ENCODE measurements at regions not wholly inside any gene's neighbourhood (a gene's known extent, or its start where the extent isn't known, plus 50 kb on each side); places are given as distances from the start of the nearest gene placed in this dataset.
"Not testable (repeated sequence)": the region's sequence is repeated elsewhere in the genome, so short reads cannot be mapped to it uniquely, and the experiment has no call there.

DNA sequence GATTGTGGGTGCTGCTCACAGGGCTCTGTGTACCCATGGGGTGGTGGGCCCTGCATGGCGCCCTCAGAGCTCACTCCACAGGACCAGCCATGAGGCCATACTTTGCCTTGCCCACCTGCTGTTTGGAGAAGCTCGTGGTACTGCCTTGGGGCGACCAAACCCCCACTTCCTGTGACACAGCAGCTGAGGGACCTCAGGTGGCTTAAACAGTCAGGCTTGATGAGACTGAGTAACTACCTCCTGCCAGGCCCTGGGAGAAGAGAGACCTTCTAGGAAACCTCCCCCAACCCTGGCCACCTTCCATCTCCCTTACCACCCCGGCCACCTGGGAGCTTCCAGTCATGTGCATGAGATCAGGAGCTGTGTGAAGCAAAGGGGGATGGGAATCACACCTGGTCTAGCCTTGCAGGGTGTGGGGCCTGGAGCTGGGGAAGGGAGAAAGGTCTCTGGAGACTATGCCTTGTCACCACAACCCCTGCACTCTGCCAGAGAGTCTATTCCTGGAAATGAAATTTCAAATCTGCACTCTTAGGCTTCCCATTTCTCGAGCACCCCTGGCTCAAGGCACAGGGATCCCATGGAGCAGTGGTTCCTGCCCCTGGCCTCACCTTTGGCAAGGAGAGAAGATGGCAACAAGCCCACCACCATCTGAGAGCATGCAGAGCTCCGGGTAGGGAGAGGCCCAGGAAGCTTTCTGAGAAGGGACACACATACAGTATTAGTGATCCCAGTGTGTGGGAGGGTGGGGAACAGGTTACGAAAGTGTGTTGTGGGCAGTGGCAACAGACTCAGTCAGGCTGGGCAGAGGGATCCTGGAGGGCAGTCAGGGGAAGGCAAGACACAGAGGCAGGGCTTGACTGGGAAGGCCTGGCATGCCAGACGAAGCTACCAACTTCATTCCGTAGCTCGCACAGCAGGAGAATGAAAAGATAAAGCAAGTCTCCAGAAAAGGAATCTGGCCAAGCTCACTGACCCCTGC is 125.0 kb downstream of the URI1 start:
- no peak for DNase-seq (ENCODE audit: low read depth)

DNA sequence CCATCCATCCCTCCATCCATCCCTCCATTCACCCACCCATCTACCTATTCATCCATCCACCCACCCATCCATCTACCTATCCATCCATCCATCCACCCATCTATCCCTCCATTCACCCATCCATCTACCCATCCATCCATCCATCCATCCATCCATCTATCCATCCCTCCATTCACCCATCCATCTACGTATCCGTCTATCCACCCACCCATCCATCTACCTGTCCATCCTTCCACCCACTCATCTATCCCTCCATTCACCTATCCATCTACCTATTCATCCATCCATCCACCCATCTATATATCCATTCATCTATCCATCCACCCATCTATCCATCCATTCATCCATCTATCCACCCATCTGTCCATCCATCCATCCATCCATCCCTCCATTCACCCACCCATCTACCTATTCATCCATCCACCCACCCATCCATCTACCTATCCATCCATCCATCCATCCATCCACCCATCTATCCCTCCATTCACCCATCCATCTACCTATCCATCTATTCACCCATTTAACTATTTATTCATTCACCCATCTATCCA is 126.0 kb downstream of the URI1 start:
- not testable (repeated sequence) for DNase-seq (ENCODE audit: low read depth)

DNA sequence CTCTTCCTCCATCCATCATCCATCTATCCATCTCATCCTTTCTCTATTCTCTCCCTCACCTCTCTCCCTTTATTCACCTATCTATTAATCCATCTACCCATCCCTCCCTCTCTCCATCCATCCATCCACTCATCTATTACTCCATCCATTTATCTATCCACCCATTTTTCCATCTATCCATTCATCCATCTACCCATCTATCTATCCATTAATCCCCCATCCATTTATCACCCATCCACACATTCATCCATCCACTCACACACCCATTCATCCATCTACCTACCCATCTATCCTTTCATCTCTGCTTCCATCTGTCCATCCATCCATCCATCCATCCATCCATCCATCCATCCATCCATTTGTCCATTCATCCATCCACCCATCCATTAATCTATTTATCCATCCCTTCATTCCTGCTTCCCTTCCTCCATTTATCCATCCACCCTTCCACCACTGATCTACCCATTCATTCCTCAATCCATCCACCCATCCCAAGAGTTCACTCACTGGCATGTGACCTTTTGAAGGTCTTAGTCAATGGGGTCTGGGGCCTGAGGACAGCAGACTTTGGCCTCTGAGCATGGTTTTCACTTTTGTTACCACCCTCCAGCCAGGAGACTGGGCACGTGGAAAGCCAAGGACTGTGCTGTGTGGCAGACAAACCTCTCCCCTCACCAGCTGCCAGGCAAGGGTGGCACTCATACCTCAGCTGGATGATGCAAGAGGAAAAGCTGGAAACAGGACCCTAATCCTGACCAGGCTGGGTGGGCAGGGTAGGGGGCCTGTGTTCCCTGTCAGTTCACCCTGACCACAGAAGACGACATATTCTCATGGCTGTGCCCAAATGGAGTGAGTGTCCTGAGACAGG is 126.7 kb downstream of the URI1 start:
- no peak for DNase-seq (ENCODE audit: low read depth)

DNA sequence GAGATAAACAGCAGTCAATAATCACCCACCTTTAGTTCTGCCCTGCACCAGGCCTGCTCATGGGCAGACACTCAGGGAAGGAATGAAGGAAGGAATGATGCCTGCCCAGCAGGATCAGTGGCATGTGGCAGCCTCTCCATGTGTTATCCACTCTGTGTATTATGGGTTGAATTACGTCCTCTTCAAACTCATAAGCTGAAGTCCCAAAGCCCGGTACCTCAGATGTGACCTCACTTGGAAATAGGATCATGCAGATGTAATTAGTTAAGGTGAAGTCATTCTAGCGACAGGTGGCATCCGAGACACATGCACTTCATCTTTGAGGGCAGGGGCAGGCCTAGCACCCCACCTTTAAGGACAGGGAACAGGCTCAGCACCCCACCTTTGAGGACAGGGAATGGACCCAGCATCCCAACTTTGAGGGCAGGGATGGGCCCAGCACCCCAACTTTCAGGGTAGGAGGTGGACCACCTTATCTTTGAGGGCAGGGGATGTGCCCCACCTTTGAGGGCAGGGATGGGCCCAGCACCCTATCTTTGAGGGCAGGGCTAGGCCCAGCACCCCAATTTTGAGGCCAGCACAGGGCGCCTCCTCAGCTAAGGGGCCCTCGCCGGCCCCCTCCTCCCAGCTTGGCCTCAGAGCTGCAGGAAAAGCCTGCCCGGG is 127.6 kb downstream of the URI1 start:
- DNase-seq (ENCODE audit: low read depth) = no peak

DNA sequence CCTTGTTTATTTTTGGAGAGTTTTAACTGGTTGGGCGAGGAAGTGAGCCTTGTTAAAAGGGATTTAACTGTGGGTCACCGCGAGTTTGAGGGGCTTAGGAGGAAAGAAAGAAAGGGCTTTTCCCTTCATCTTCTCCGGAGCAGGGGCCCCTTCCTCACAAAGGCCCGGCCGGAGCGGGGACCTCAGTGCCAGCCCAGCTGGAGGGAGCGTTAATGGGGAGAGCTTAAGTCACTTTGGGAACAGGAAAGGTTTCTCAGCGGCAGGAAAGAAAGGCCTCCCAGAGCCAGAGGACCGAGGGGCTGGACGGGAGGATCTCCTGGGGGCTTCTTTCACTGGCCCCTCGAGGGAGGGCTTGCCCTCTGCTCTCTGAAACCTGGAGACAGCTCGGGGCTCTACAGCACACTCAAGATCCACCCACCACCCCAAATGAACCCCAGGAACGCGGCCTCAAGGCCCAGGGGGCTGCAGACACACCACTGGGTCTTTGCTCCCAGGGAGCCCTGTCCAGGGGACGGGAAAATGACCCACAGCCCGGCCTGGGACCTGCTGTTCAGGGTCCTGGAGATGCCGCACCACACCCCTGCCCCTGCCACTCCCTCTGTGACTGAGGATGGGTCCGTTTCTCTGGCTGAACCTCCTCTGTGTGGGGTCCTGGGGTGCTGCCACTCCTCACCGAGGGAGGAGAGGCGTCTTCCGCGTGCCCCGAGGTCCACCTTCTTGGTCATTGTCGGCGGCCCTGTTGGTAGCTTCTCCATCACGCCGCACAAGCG is 128.3 kb downstream of the URI1 start:
- DNase-seq (ENCODE audit: low read depth) = no peak

DNA sequence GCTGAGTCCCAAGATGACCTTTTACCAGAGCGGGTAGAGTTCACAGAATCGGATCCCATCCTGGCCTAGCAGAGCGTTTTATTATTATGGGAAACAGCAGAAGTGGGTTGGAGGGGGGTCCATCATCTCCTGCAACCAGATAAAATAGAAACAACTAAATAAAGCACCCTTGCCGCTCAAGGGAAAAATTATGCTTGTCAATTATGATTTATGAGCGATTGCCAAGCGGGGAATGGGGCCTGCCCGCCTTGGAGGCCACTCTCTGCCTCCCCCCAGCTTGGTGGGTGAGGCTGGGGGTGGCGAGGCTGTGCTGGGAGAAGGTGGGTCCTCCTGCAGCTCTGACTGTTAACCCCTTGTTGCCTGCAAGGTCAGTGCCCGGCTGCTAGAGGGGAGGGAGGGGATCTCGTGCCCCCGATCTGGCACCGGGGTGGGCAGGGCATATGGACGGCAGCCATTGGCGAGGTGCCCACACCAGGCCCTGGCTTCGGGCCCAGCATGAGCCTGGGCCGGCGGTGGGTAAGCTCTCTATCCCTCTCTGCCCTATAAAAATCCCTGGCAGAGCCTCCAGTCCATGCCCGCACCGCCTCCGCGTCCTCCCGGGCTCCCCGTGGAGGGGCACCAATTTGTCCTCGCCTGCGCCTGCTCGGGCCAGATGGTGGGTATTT is 129.1 kb downstream of the URI1 start:
- no peak for DNase-seq (ENCODE audit: low read depth)

DNA sequence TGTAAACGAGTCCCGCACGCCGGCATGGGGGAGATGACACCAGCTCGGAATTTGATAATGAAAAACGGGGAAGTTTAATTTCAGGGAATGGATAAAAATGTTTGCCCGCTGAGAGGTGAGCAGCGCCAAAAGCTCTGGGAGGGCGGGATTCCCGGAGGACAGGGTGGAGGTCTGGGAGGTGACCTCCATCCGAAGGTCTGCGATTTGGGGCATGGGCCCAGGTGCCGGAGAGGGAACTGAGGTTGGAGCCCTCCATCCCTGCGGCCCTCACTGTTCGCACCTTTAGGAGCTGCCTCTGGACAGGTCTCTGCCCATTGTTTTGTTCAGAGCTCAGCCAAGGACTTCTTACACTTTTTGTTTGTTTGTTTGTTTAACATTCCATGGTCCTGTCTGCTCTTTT is 129.8 kb downstream of the URI1 start:
- DNase-seq (ENCODE audit: low read depth) = no peak

DNA sequence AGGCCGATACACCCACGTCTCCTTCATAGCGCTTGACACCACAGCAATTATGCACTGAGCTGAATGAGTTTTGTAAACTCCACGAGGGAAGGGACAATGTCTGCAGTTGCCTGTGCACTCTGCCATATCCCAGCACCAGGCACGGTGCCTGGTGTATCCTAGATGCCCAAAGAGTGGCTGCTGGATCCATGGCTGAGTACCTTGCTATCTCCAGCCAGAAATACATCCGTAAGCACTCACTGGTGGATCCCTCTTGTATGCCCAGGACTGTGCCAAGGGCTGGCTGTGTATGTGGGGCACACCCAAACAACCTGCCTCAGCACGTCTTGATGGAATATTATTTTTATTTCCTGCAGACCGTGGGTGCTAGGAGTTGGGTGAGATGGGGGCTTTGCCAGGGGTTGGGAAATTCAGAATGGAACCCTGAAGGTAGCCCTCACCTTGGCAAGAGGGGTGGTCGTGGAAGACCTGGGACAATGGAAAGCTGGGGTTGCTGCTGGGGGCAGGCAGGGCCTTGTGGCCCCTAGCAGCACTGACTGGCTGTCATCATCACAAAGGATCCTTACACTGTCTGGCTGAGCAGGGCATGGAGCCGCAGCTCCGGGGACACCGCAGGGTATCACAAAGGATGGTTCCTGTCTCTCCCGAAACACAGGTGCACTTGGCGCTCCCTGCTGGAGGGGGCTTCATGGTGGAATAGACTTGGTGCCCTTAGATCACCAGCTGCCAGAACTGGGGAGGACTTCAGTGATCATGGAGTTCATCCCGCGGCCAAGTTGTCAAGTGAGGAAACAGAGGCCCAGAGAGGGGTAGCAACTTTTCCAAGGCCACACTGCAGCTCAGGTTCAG is 131.3 kb downstream of the URI1 start:
- DNase-seq (ENCODE audit: low read depth) = no peak

DNA sequence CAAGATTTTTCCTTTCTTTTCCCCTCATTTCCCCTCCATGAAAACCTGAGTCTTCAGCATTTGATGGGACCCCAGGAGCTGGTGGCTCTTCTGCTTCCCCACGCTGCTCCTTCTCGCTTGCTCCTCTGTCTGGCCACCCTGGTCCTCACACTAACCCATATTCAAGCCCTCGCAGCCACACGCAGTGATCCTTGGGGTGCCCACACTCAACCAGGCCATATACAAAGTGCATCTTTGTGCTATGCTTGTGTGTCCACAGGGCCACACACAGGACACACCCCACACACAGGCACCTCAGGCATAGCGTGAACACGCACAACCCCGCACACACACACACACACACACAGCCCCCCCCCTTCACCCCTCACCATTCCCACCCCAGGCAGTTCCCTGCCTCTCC is 132.1 kb downstream of the URI1 start:
- no peak for DNase-seq (ENCODE audit: low read depth)

DNA sequence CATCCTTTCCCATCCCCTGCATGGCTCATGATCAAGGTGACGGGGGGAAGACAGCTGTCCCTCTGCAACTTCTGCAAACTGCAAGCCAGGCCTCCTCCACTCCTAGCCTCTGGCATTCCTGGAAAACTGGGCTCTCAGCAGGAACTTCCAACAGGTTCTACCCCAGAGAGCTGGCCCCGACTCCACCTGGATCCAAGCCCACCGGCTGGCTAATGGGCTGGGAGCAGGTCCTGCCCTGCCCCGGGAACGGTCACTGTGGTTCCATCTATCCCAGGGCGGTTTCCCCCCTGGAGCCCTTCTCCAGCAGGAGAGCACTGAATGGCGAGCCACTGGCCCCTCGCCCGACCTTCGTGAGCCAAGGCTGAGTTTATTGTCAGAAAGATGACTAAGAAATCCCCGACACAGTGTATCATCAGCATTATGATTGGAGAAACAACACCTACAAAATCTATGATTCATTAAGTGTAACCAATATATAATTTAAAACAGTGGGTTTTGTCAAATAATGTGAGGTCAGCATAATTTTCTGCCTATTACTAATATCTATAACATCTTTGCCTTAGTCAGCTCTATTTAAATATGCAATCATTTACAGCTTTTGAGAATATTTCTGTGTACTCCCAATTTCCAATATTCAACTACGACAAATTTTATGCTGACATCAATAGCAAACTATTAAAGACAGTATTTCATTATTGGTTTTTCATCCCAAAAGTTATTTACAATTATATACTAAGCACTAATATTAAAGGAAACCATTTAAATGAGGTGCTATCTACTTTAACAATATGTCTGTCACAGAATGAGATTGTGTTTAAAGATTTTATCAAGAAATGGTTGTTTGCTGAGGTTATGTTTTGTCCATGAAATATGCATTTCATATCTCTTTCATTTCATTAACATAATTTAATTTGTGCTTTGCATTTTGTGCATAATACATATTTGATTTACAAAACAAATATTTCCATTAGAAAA is 133.0 kb downstream of the URI1 start:
- no peak for DNase-seq (ENCODE audit: low read depth)

DNA sequence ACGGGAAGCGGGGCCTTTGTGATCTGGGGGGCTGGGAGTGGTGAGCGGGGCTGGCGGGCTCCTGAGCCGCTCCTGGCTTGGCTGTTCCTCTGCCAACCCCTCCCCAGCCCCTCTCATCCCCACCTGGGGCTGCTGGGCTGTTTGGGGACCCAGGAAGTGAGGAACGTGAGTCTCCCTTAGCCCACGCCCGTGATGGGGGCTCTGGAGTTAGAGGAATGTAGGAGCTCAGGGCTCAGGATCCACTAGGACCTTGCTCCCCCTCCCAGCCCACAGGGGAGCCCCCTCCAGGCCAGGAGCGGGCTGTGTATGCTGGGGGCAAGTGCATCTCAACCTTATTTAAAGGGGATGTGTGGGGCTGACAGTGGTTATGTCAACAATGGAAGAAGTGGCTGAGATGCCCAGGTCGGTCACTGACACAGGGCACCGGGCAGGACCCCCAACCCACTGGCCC is 134.1 kb downstream of the URI1 start:
- DNase-seq (ENCODE audit: low read depth) = no peak

DNA sequence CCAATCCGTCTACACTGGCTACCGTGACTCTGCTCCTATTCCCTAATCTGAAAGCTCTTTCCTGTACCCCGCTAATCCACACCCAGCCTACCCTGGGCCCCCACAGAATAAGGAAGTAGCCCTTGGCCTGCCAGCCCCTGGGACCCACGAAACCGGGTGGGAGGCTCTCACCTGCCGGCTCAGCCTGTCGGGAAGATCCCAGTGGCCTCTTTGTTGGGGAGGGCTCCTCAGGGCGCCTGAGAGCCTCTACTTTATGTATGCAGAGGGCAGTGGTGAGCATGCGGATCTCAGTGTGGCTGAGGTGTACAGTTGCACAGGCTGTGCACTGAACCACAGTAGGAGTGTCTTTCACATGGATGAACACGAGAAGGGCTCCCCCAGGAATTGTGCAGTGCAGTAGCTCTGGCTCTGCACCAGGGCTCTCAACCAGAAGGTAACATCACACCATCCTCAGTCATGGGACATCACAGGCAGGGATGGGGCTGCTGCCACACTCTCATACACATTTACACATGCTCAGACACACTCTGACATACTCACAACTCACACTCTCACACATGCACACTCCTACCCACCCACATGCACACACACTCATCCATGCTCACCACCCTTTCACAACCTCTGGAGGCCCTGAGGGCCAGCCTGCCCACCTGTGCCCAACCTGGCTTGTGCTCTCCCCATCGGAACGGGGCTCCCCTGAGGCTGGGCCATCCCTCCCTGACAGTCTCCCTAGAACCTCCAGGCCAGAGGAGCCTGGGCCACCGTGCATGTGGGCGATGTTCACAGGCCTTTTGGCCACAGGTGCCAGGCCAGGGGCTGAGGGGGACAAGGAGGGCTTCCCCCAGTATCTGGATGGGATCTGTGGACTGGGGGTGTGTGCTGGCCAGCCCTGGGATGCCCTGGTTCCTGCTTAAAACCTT is 135.0 kb downstream of the URI1 start:
- DNase-seq (ENCODE audit: low read depth) = no peak

DNA sequence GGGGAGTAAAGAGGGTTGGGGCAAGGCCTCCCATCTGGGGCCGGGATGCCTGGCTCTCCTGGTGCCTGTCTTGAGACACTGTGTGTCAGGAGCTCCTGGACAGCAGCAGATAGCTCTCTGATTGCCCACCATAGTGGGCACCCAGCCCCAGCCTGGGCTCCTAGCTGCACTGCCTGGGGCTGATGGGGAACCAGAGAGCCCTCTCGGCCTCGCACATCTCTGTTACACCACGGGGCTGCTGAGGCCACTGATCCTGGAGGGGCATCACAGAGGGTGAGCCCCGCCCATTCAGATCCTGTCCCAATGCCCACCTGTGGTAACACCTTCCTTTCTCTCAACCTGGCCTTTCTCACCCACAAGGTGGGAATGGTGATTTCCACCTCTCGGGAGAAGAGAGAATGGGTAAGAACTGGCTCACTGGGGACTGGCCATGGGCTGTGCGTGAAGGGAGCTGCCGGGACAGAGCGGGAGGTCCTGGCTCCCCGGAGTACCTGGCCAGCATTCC is 135.9 kb downstream of the URI1 start:
- DNase-seq (ENCODE audit: low read depth) = no peak

DNA sequence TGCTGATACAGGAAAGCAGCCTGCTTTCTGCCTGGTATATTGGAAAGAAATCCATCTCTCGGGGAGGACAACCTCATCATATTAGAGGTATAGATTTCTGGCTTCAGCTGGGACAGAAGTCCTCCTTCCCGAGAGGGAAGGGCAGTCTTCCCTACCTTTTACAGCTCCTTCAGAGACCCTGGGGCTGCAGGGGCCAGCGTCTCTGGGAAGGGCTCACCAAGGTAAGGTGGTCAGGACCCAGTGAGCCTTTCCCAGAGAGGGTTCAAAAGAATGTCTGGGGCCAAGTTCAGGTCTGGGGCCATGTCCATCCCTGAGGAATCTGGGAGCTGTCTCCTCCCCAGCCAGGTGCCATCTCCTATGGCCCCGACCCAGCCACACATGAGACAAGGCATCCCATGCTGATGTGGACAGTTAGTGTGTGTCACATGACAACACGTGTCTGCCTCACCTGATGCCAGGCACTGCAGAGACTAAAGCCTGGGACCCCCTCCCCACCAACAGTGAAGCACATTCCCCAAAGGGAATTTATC is 136.4 kb downstream of the URI1 start:
- no peak for DNase-seq (ENCODE audit: low read depth)

DNA sequence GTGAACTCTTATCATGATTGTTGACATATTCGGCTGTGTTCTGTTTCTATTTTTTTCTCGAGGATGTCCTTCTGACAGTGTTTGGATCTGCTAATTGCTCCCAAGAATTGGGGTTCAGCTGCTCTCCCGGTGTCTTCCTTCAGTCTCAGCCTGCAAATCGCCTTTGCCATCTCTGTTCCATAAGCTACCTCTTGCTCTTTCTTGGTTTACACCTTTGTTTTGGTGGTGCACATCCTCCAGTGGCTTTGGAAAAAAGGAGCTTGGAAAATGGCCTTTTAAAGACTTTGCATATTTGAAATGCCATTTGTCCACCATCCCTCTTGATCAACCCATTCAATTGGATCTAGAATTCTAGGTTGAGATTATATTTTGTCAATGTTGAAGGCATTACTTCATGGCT is 137.2 kb downstream of the URI1 start:
- no peak for DNase-seq (ENCODE audit: low read depth)

DNA sequence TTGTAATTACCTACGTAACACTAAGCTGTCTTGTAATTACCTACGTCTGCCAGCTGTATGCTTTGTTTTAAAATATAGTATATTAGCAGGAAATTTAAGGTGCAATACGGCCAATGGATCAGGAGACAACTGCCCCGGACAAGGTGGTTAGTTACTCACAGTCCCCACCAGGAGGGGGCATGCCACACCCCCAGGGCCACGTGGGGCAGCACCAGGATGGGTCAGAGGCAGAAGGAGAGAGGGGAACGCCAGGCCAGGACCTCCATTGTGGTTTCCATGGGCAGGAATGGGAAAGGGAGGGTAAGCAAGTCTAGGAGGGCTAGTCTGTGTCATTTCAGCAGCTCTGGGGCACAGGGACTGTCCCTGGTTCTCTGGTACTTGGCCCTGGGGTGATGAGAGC is 140.1 kb downstream of the URI1 start:
- no peak for DNase-seq (ENCODE audit: low read depth)

DNA sequence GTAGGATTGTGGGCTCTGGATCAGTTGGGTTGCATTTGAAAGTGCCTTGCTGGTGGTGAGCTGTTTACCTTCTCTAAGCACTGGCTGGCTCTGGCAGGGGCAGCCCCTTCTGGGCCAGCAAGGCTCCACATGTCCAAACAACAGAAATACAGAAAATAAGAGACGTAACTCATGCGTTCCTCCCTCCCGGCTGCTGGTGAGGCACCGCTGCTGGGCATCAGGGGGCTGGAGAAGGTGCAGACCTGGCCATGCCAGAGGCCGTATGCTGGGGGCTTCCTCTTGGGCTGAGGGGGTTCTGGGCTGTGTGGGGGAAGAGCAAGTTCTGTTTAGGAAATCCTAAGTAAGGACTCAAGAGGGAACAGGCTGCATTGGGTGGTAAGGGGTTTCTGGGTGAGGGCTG is 140.6 kb downstream of the URI1 start:
- DNase-seq (ENCODE audit: low read depth) = no peak

Measured in activated T-cell treated with anti-CD3 and anti-CD28 coated beads for 24 hours (primary cell).